Upper lobe of left lung (tissue), 6 donors: ENCODE measurements at regions not wholly inside any gene's neighbourhood (a gene's known extent, or its start where the extent isn't known, plus 50 kb on each side); places are given as distances from the start of the nearest gene placed in this dataset.
"Not testable (repeated sequence)": the region's sequence is repeated elsewhere in the genome, so short reads cannot be mapped to it uniquely, and the experiment has no call there.

ENCODE experiments used
- ATAC-seq, 2 donors: fragments of 200-7000 bp; cut with Tn5 transposase; one replicate each; pipeline ENCODE4 v1.9.1; 2022; ENCODE audit warnings: mild to moderate bottlenecking in 2 of 2, moderate library complexity in 2 of 2; ENCODE audit not compliant: low FRiP score in 2 of 2
- DNase-seq, 2 donors: peaks; one replicate each; pipeline ENCODE4 v3.0.0-alpha.2; 2019 to 2020
- H3K27ac ChIP-seq, 4 donors: fragments of 200-600 bp; sonication (generic); one replicate each; pipeline ENCODE4 v1.5.1; 2016 to 2019
- H3K27me3 ChIP-seq, 4 donors: fragments of 200-600 bp; sonication (generic); one replicate each; pipeline ENCODE4 v1.5.1; 2017 to 2019
- H3K36me3 ChIP-seq, 4 donors: fragments of 200-600 bp; sonication (generic); one replicate each; pipeline ENCODE4 v1.5.1; 2016 to 2019
- H3K4me1 ChIP-seq, 4 donors: fragments of 200-600 bp; sonication (generic); one replicate each; pipeline ENCODE4 v1.5.1; 2018 to 2019
- H3K4me3 ChIP-seq, 4 donors: fragments of 200-600 bp; sonication (generic); one replicate each; pipeline ENCODE4 v1.5.1; 2017 to 2019; ENCODE audit warnings: mild to moderate bottlenecking in 2 of 4, moderate library complexity in 1 of 4
- H3K9me3 ChIP-seq, 4 donors: fragments of 200-600 bp; sonication (generic); one replicate each; pipeline ENCODE4 v1.5.1; 2018 to 2019
- EP300 ChIP-seq, 4 donors: sonication (generic); formaldehyde crosslinking; IDR thresholded peaks; one replicate each; pipeline ENCODE4 v1.5.1; 2017; ENCODE audit warnings: antibody characterized with exemption in 4 of 4, control low read depth in 2 of 4
- POLR2A ChIP-seq, 4 donors: fragments of 450-650 bp; IDR thresholded peaks; one replicate each; pipeline ENCODE4 v1.5.1; 2016 to 2017; ENCODE audit warnings: antibody characterized with exemption in 4 of 4, mild to moderate bottlenecking in 2 of 4
- POLR2AphosphoS5 ChIP-seq, 2 donors: sonication (generic); formaldehyde crosslinking; IDR thresholded peaks; one replicate each; pipeline ENCODE4 v1.5.1; 2017; ENCODE audit warnings: antibody characterized with exemption in 2 of 2
- WGBS, 2 donors: methylation state at CpG; one replicate each; pipeline ENCODE4 v1.1.5; 2017 to 2018; 5-methylcytosine and 5-hydroxymethylcytosine counted together
- TF ChIP-seq, protein P1 (sequence below), 6 experiments: fragments of 450-650 bp in 4 of 6; fragments of 200-600 bp in 2 of 6; sonication (generic) in 2 of 6; IDR thresholded peaks; one replicate each; pipeline ENCODE4 v1.5.1; 2016 to 2019; ENCODE audit warnings: antibody characterized with exemption in 6 of 6
- donor health status: DM: no; HTN: no; CAD: no; lungs with moderate emphysema.
- donor health status: DM: no; HTN: yes; CAD: no; lungs with severe emphysema.

DNA sequence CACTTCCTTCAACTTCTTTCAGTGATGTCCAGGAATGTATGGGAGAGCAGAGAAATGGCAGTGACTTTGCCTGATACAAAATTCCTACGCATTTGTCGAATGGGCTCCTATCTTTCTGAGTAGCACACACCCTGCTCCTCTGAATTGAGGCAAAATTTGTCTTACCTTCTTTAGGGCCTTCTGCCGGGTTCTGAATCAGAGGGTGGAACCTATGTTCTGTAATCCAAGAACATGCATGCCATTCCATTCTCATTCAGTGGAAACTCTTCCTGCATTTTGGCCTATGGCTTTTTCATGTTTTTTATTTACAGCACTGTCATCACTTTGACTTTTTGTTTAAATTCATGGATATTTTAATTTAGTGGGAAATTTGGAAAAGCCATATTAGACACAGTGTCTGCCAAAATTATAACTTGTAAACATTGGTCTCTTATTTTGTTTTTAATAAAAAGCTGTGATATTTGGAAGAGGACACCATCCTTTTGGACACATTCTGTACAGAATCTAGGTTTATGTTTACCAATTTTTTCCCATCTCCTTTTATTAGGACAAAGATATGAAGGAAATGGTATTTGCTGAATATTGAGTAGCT, 402.2 kb upstream of the FAR2 start:
- ATAC-seq (no peak), DNase-seq (no peak)
- Histone ChIP-seq H3K36me3 (no peaks in the 10 kb centered on the region), H3K27me3 (no peaks in the 10 kb centered on the region), H3K27ac (no peak overlapping the region), H3K9me3 (no peaks in the 10 kb centered on the region), H3K4me1 (no peaks in the 10 kb centered on the region), H3K4me3 (no peak overlapping the region)
- WGBS, 2 donors, result 86 to 89% methylated on average over 3 of the region's 3 CpGs
- TF ChIP-seq POLR2AphosphoS5 (IDR thresholded peaks at IDR 0.05), result no peak
- TF ChIP-seq, protein P1, sequence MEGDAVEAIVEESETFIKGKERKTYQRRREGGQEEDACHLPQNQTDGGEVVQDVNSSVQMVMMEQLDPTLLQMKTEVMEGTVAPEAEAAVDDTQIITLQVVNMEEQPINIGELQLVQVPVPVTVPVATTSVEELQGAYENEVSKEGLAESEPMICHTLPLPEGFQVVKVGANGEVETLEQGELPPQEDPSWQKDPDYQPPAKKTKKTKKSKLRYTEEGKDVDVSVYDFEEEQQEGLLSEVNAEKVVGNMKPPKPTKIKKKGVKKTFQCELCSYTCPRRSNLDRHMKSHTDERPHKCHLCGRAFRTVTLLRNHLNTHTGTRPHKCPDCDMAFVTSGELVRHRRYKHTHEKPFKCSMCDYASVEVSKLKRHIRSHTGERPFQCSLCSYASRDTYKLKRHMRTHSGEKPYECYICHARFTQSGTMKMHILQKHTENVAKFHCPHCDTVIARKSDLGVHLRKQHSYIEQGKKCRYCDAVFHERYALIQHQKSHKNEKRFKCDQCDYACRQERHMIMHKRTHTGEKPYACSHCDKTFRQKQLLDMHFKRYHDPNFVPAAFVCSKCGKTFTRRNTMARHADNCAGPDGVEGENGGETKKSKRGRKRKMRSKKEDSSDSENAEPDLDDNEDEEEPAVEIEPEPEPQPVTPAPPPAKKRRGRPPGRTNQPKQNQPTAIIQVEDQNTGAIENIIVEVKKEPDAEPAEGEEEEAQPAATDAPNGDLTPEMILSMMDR (IDR thresholded peaks at IDR 0.05), result no peak
- no peak for TF ChIP-seq EP300 (IDR thresholded peaks at IDR 0.05)
- no peak for TF ChIP-seq POLR2A (IDR thresholded peaks at IDR 0.05)

DNA sequence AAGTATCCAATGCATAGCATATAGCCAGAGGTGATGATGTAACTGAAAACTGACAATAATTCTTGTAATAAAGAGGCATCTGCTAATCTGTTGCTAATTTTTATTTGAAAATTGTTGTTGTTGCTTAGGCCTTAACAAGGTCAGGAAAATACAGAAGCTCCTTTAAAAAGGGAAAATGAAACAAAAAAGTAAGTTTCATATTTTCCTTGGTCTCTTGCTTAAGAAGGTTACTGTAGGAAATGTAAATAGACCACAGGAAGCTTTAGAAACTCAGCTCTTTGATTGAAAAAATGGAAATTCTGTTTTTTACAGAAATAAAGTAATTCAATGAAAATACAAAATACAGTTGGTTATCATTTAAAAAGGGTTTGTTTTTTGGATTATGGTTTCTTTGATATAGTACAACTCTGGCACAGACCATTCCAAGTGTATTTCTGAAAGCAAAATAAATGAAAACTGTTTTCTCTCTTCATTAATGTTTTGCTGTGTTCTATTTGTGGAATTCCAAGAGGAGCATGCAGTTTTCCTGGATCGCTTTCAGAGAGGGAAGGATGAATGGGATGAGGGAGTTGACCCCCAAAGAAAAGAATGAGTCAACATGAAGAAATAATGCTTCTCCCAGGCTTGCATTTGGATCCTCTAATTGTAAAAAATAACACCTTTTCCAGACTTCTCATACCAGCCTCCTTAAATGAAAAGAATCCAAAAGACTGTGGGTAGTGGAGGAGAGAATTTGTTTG, 398.0 kb upstream of the FAR2 start:
- no peaks in the 10 kb centered on the region for H3K36me3 ChIP-seq
- ATAC-seq (no peak), DNase-seq (no peak)
- H3K4me3 ChIP-seq, result no peak overlapping the region
- H3K4me1 ChIP-seq, result no peaks in the 10 kb centered on the region
- 71 to 90% methylated on average over 1 of the region's 1 CpG for WGBS, 2 donors
- H3K27ac ChIP-seq, result no peak overlapping the region
- H3K27me3 ChIP-seq, result no peaks in the 10 kb centered on the region
- no peaks in the 10 kb centered on the region for H3K9me3 ChIP-seq
- TF ChIP-seq EP300 (IDR thresholded peaks at IDR 0.05) (no peak), POLR2AphosphoS5 (IDR thresholded peaks at IDR 0.05) (no peak), POLR2A (IDR thresholded peaks at IDR 0.05) (no peak)
- TF ChIP-seq, protein P1 (IDR thresholded peaks at IDR 0.05), result no peak

DNA sequence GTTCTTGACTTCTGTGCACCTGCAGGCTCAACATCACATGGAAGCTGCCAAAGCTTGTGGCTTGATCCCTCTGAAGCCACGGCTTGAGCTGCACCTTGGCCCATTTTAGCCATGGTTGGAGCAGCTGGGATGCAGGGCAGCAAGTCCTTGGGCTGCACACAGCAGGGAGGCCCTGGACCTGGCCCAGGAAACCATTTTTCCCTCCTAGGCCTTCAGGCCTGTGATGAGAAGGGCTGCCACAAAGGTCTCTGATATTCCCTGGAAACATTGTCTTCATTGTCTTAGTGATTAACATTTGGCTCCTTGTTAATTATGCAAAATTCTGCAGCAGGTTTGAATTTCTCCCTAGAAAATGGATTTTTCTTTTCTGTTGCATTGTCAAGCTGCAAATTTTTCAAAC, 394.1 kb upstream of the FAR2 start:
- H3K27me3 ChIP-seq, result no peaks in the 10 kb centered on the region
- no peaks in the 10 kb centered on the region for H3K4me1 ChIP-seq
- DNase-seq, result peak in 1 of 2 donors; percentile 4
- no peaks in the 10 kb centered on the region for H3K36me3 ChIP-seq
- TF ChIP-seq POLR2A (IDR thresholded peaks at IDR 0.05) (no peak), EP300 (IDR thresholded peaks at IDR 0.05) (no peak), POLR2AphosphoS5 (IDR thresholded peaks at IDR 0.05) (no peak)
- TF ChIP-seq, protein P1 (IDR thresholded peaks at IDR 0.05), result no peak
- H3K27ac ChIP-seq, result no peak overlapping the region
- H3K9me3 ChIP-seq, result no peaks in the 10 kb centered on the region
- ATAC-seq, result no peak
- H3K4me3 ChIP-seq, result no peak overlapping the region
- WGBS, 2 donors, result 40 to 78% methylated on average over 1 of the region's 1 CpG

DNA sequence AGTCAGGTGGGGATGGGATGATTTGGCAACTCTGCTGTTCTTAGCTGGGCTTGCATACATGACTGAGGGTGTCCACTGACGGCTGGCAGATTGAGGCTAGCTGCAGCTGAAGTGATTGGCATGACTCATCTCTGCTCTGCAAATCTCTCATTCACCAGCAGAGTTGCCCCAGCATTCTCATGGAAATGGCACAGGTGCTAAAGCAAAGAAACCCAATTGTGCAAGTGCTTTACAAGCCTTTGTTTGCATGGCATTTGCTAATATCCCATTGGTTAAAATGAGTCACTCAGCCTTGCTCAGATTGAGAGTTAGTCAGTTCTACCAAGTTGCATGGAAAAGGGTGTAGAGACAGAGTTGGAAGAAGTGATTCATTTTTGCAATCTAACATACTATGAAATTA, 389.7 kb upstream of the FAR2 start:
- Histone ChIP-seq H3K36me3 (no peaks in the 10 kb centered on the region), H3K27ac (no peak overlapping the region), H3K4me3 (no peak overlapping the region), H3K4me1 (no peaks in the 10 kb centered on the region), H3K27me3 (no peaks in the 10 kb centered on the region), H3K9me3 (no peaks in the 10 kb centered on the region)
- 86% methylated on average over 1 of the region's 1 CpG for WGBS, 2 donors
- TF ChIP-seq EP300 (IDR thresholded peaks at IDR 0.05), result no peak
- TF ChIP-seq POLR2A (IDR thresholded peaks at IDR 0.05), result no peak
- TF ChIP-seq, protein P1 (IDR thresholded peaks at IDR 0.05), result no peak
- TF ChIP-seq POLR2AphosphoS5 (IDR thresholded peaks at IDR 0.05), result no peak
- no peak for DNase-seq
- no peak for ATAC-seq

DNA sequence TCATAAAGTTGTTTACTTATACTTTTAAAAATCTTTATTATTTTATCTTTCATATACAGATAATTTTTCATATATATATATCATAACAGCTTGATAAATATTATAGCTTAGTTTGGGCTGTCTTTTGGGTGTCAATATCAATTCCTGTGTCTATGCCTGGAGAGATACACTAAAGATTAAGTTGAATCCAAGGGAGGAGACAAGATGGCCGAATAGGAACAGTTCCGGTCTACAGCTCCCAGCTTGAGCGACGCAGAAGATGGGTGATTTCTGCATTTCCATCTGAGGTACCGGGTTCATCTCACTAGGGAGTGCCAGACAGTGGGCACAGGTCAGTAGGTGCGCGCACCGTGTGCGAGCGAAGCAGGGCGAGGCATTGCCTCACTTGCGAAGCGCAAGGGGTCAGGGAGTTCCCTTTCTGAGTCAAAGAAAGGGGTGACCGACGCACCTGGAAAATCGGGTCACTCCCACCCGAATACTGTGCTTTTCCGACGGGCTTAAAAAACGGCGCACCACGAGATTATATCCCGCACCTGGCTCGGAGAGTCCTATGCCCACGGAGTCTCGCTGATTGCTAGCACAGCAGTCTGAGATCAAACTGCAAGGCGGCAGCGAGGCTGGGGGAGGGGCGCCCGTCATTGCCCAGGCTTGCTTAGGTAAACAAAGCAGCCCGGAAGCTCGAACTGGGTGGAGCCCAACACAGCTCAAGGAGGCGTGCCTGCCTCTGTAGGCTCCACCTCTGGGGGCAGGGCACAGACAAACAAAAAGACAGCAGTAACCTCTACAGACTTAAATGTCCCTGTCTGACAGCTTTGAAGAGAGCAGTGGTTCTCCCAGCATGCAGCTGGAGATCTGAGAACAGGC, 388.8 kb upstream of the FAR2 start:
- H3K27ac ChIP-seq, H3K9me3 ChIP-seq, H3K4me3 ChIP-seq, ATAC-seq, H3K4me1 ChIP-seq, H3K27me3 ChIP-seq, H3K36me3 ChIP-seq: not testable (repeated sequence)
- WGBS, 2 donors, result 93 to 94% methylated on average over 25 to 33 of the region's 33 CpGs
- DNase-seq, result peak in 1 of 2 donors; percentile 28

DNA sequence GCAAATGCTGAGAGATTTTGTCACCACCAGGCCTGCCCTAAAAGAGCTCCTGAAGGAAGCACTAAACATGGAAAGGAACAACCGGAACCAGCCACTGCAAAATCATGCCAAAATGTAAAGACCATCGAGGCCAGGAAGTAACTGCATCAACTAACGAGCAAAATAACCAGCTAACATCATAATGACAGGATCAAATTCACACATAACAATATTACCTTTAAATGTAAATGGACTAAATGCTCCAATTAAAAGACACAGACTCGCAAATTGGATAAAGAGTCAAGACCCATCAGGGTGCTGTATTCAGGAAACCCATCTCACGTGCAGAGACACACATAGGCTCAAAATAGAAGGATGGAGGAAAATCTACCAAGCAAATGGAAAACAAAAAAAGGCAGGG, 387.2 kb upstream of the FAR2 start:
- not testable (repeated sequence) for H3K9me3 ChIP-seq, H3K36me3 ChIP-seq, H3K4me3 ChIP-seq, H3K27me3 ChIP-seq, DNase-seq, H3K27ac ChIP-seq, H3K4me1 ChIP-seq, ATAC-seq
- 85 to 93% methylated on average over 5 of the region's 5 CpGs for WGBS, 2 donors
